KMS-11 (cell line): ENCODE measurements at regions not wholly inside any gene's neighbourhood (a gene's known extent, or its start where the extent isn't known, plus 50 kb on each side); places are given as distances from the start of the nearest gene placed in this dataset.

Source experiments
- H2AFZ ChIP-seq: fragments of 200-600 bp; sonication (generic); 2 replicates; pipeline ENCODE4 v1.6.1; 2016; ENCODE audit warnings: antibody characterized with exemption, mixed run types, low read depth
- H3K27ac ChIP-seq: fragments of 200-600 bp; sonication (generic); 2 replicates; pipeline ENCODE4 v1.6.1; 2016; ENCODE audit warnings: mild to moderate bottlenecking, mixed run types
- H3K27me3 ChIP-seq: fragments of 200-600 bp; sonication (generic); 2 replicates; pipeline ENCODE4 v1.6.1; 2017; ENCODE audit warnings: mild to moderate bottlenecking, low read depth, mixed run types, moderate library complexity; ENCODE audit not compliant: insufficient read depth
- H3K36me3 ChIP-seq: fragments of 200-600 bp; sonication (generic); 2 replicates; pipeline ENCODE4 v1.6.1; 2017; ENCODE audit warnings: mild to moderate bottlenecking, mixed run types; ENCODE audit not compliant: insufficient read depth
- H3K4me1 ChIP-seq: fragments of 200-600 bp; sonication (generic); 2 replicates; pipeline ENCODE4 v1.6.1; 2016; ENCODE audit warnings: mild to moderate bottlenecking, low read depth, mixed run types; ENCODE audit not compliant: poor library complexity, severe bottlenecking
- H3K4me2 ChIP-seq: fragments of 200-600 bp; sonication (generic); 2 replicates; pipeline ENCODE4 v1.7.0; 2016; ENCODE audit warnings: mild to moderate bottlenecking, mixed run types
- H3K4me3 ChIP-seq: fragments of 200-600 bp; sonication (generic); IDR thresholded peaks from 2 replicates; pipeline ENCODE4 v1.6.1; 2017; ENCODE audit warnings: low read depth, low read length, mixed read lengths; ENCODE audit not compliant: insufficient read depth
- H3K79me2 ChIP-seq: fragments of 200-600 bp; sonication (generic); 2 replicates; pipeline ENCODE4 v1.6.1; 2016; ENCODE audit warnings: low read depth, mixed run types; ENCODE audit not compliant: insufficient read depth
- H3K9ac ChIP-seq: fragments of 200-600 bp; sonication (generic); 2 replicates; pipeline ENCODE4 v1.6.1; 2016; ENCODE audit warnings: mild to moderate bottlenecking, mixed run types
- H4K20me1 ChIP-seq: fragments of 200-600 bp; sonication (generic); 2 replicates; pipeline ENCODE4 v1.6.1; 2016; ENCODE audit warnings: mild to moderate bottlenecking, mixed run types; ENCODE audit not compliant: insufficient read depth
- TF ChIP-seq, protein P1 (sequence below): fragments of 200-600 bp; sonication (generic); conservative IDR thresholded peaks from 2 replicates; pipeline ENCODE4 v1.6.1; 2017; ENCODE audit warnings: low read depth, mild to moderate bottlenecking, antibody characterized with exemption, low read length, moderate library complexity, mixed read lengths

DNA sequence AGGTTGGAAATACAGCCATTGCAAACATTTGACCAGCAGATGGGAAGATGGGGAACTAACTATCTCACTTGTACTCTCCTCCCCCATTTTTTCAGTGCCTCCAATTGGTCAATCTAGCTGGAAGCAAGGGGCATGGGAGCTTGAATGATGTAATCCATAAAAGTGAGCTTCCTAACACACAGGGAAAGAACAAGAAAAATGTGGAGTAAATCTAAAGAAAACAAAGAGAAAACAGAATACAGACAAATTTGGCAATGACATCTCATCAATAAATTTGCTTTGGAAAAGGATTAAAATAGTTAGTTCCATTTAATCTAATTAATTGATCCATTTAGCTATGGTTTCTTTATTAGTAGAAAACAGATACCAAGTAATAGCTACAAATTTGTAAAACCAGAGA lies 592.6 kb upstream of the SOX9 start:
- TF ChIP-seq, protein P1, sequence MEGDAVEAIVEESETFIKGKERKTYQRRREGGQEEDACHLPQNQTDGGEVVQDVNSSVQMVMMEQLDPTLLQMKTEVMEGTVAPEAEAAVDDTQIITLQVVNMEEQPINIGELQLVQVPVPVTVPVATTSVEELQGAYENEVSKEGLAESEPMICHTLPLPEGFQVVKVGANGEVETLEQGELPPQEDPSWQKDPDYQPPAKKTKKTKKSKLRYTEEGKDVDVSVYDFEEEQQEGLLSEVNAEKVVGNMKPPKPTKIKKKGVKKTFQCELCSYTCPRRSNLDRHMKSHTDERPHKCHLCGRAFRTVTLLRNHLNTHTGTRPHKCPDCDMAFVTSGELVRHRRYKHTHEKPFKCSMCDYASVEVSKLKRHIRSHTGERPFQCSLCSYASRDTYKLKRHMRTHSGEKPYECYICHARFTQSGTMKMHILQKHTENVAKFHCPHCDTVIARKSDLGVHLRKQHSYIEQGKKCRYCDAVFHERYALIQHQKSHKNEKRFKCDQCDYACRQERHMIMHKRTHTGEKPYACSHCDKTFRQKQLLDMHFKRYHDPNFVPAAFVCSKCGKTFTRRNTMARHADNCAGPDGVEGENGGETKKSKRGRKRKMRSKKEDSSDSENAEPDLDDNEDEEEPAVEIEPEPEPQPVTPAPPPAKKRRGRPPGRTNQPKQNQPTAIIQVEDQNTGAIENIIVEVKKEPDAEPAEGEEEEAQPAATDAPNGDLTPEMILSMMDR, result no peak
- H3K9ac ChIP-seq, result no peak overlapping the region

DNA sequence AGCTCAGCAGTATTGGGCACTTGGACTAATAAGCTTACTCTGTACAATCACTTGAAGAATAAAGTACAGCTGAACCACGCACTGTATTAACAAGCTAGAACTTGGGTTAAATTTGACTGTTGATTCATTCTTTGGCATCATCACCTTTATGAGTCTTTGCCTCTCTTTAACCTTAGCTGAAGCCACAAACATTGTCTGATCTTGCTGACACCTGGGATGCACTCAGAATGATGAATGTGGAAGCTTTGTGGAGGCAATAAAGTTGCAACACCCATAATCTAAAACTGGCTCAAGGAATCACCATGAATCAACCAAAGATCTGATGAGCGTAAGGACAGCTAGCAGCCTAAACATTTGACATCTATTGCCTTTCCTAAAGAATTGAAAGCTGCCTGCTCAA lies 590.6 kb upstream of the SOX9 start:
- no peak overlapping the region for H3K4me3 ChIP-seq
- no peaks in the 10 kb centered on the region for H3K4me1 ChIP-seq
- H3K4me2 ChIP-seq, result no peak overlapping the region
- H3K27me3 ChIP-seq, result no peaks in the 10 kb centered on the region
- no peaks in the 10 kb centered on the region for H3K36me3 ChIP-seq
- TF ChIP-seq, protein P1, result no peak
- no peaks in the 10 kb centered on the region for H4K20me1 ChIP-seq
- H3K9ac ChIP-seq, result no peak overlapping the region
- no peak overlapping the region for H3K27ac ChIP-seq
- no peaks in the 10 kb centered on the region for H3K79me2 ChIP-seq
- H2AFZ ChIP-seq, result no peak overlapping the region

More for the DNA sequence above, 592.6 kb upstream of the SOX9 start:
- Histone ChIP-seq H4K20me1 (no peaks in the 10 kb centered on the region), H3K79me2 (no peaks in the 10 kb centered on the region), H2AFZ (no peak overlapping the region), H3K27ac (no peak overlapping the region), H3K4me3 (no peak overlapping the region), H3K4me1 (no peaks in the 10 kb centered on the region), H3K4me2 (no peak overlapping the region), H3K27me3 (no peaks in the 10 kb centered on the region), H3K36me3 (no peaks in the 10 kb centered on the region)

DNA sequence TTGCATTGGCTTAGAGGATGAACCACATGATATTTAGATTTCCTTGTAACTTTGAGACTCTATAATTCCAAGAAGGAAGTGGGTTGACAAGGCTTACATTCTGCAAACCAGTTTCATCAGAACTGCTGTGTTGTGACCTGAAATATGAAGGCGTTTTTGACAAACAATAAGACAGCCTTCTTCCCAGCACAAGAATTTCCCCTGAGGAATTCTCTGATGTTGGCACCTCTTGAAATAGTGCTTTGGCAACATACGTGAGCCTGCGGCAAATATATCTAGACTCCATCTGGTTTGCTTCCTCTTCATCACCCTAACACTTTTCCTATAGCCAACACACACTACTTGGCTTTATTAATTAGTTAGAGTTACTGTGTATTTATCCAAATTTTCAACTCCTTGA lies 585.5 kb upstream of the SOX9 start:
- TF ChIP-seq, protein P1, result no peak
- Histone ChIP-seq H3K4me1 (no peaks in the 10 kb centered on the region), H4K20me1 (no peaks in the 10 kb centered on the region), H3K4me3 (no peak overlapping the region), H3K4me2 (no peak overlapping the region), H3K9ac (no peak overlapping the region), H3K27me3 (no peaks in the 10 kb centered on the region), H3K27ac (no peak overlapping the region), H3K79me2 (no peaks in the 10 kb centered on the region), H2AFZ (no peak overlapping the region), H3K36me3 (no peaks in the 10 kb centered on the region)

DNA sequence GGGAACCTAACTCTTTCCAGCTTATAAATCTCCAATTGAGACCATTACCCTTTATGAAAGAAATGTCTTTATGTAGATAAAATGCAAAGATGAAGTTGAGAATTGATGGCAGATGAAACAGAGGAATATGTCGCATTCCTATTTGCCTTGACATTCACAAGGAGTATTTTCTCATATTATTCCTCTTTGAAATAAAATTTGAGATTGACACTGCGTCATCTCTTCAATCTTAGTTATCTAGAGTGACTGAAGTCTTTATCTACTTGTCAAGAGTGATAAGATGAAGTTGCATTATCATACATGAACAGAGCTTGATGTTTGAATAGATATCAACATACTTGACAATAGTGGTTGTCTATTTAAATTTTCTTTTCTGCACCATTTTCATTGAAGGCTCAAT lies 574.4 kb upstream of the SOX9 start:
- TF ChIP-seq, protein P1, result no peak
- H2AFZ ChIP-seq, result no peak overlapping the region
- no peaks in the 10 kb centered on the region for H3K36me3 ChIP-seq
- H3K4me2 ChIP-seq, result no peak overlapping the region
- H3K4me1 ChIP-seq, result no peaks in the 10 kb centered on the region
- H3K4me3 ChIP-seq, result no peak overlapping the region
- H3K79me2 ChIP-seq, result no peaks in the 10 kb centered on the region
- H3K27ac ChIP-seq, result no peak overlapping the region
- H3K9ac ChIP-seq, result no peak overlapping the region
- no peaks in the 10 kb centered on the region for H3K27me3 ChIP-seq
- H4K20me1 ChIP-seq, result no peaks in the 10 kb centered on the region
